Thyroid gland (tissue), 4 donors: ENCODE measurements at regions not wholly inside any gene's neighbourhood (a gene's known extent, or its start where the extent isn't known, plus 50 kb on each side); places are given as distances from the start of the nearest gene placed in this dataset.
"Not testable (repeated sequence)": the region's sequence is repeated elsewhere in the genome, so short reads cannot be mapped to it uniquely, and the experiment has no call there.

ENCODE experiments used
- DNase-seq, 2 donors: peaks; one replicate each; pipeline ENCODE4 v3.0.0-alpha.2; 2019
- H3K27ac ChIP-seq, 3 donors: fragments of 200-600 bp; sonication (generic); 1 replicate in 2 of 3; 2 replicates in 1 of 3; pipeline ENCODE4 v1.5.1; 2016 to 2019; ENCODE audit warnings: mild to moderate bottlenecking in 1 of 3, moderate library complexity in 1 of 3
- H3K27me3 ChIP-seq: fragments of 200-600 bp; sonication (generic); one replicate; pipeline ENCODE4 v1.5.1; 2019
- H3K36me3 ChIP-seq, 2 donors: fragments of 200-600 bp; sonication (generic); one replicate each; pipeline ENCODE4 v1.5.1; 2016 to 2019
- H3K4me1 ChIP-seq, 2 donors: fragments of 200-600 bp; sonication (generic); one replicate each; pipeline ENCODE4 v1.5.1; 2017 to 2019
- H3K4me3 ChIP-seq, 3 donors: fragments of 200-600 bp; sonication (generic); replicated peaks in 1 of 3; 1 replicate in 2 of 3; 2 replicates in 1 of 3; pipeline ENCODE4 v1.5.1; 2016; ENCODE audit warnings: mild to moderate bottlenecking in 1 of 3
- H3K9me3 ChIP-seq: fragments of 200-600 bp; sonication (generic); one replicate; pipeline ENCODE4 v1.5.1; 2017
- CTCF ChIP-seq, 6 experiments: fragments of 200-600 bp in 3 of 6; fragments of 450-650 bp in 3 of 6; sonication (generic) in 3 of 6; IDR thresholded peaks; one replicate each; pipeline ENCODE4 v1.5.1; 2016 to 2019; ENCODE audit warnings: antibody characterized with exemption in 6 of 6, mild to moderate bottlenecking in 2 of 6, inconsistent platforms in 1 of 6, moderate library complexity in 1 of 6
- POLR2A ChIP-seq, 2 donors: fragments of 450-650 bp; IDR thresholded peaks; one replicate each; pipeline ENCODE4 v1.6.1; 2017; ENCODE audit warnings: antibody characterized with exemption in 2 of 2, mild to moderate bottlenecking in 2 of 2, moderate library complexity in 1 of 2
- WGBS, 2 donors: methylation state at CpG; one replicate each; pipeline ENCODE4 v1.1.5; 2017; 5-methylcytosine and 5-hydroxymethylcytosine counted together
- intact Hi-C: fragments of 100-400 bp; cut with DNase I; formaldehyde crosslinking; loops from one replicate; pipeline ENCODE4 v1.15.1; 2023

GRCh38 chr3:156038869-156039268 lies 81.5 kb upstream of the KCNAB1 start:
- H3K27me3 ChIP-seq: no peaks in the 10 kb centered on the region
- 94 to 97% methylated on average over 1 of the region's 1 CpG for WGBS, 2 donors
- DNase-seq: no peak
- H3K27ac ChIP-seq: no peak overlapping the region
- intact Hi-C loops: no loop called here
- no peaks in the 10 kb centered on the region for H3K9me3 ChIP-seq
- TF ChIP-seq POLR2A (IDR thresholded peaks at IDR 0.05) (no peak), CTCF (IDR thresholded peaks at IDR 0.05) (no peak)
- no peaks in the 10 kb centered on the region for H3K36me3 ChIP-seq
- no peaks in the 10 kb centered on the region for H3K4me1 ChIP-seq
- no peak overlapping the region for H3K4me3 ChIP-seq

GRCh38 chr3:156040041-156040440 lies 80.3 kb upstream of the KCNAB1 start:
- Histone ChIP-seq H3K27me3 (no peaks in the 10 kb centered on the region), H3K36me3 (no peaks in the 10 kb centered on the region), H3K9me3 (no peaks in the 10 kb centered on the region), H3K4me3 (no peak overlapping the region), H3K4me1 (no peaks in the 10 kb centered on the region), H3K27ac (no peak overlapping the region)
- TF ChIP-seq CTCF (IDR thresholded peaks at IDR 0.05): no peak
- no peak for TF ChIP-seq POLR2A (IDR thresholded peaks at IDR 0.05)
- no peak for DNase-seq
- intact Hi-C loops: no loop called here
- 92 to 96% methylated on average over 1 of the region's 1 CpG for WGBS, 2 donors

DNA sequence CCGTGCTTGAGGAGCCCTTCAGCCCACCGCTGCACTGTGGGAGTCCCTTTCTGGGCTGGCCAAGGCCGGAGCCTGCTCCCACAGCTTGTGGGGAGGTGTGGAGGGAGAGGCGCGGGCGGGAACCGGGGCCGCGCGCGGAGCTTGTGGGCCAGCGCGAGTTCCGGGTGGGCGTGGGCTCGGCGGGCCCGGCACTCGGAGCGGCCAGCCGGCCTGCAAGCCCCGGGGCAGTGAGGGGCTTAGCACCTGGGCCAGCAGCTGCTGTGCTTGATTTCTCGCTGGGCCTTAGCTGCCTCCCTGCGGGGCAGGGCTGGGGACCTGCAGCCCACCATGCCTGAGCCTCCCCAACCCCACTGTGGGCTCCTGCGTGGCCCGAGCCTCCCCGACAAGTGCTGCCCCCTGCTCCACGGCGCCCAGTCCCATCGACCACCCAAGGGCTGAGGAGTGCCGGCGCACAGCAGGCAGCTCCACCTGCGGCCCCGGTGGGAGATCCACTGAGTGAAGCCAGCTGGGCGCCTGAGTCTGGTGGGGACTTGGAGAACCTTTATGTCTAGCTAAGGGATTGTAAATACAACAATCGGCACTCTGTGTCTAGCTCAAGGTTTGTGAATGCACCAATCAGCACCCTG lies 79.0 kb upstream of the KCNAB1 start:
- H3K27ac ChIP-seq, H3K4me3 ChIP-seq, DNase-seq, H3K4me1 ChIP-seq, H3K9me3 ChIP-seq, H3K36me3 ChIP-seq, H3K27me3 ChIP-seq, intact Hi-C loops: not testable (repeated sequence)
- 88 to 93% methylated on average over 5 to 25 of the region's 36 CpGs for WGBS, 2 donors

GRCh38 chr3:156041856-156042255 lies 78.5 kb upstream of the KCNAB1 start:
- WGBS, 2 donors: 81 to 89% methylated on average over 7 of the region's 7 CpGs
- H3K36me3 ChIP-seq, H3K27me3 ChIP-seq, H3K9me3 ChIP-seq, H3K4me3 ChIP-seq, H3K27ac ChIP-seq, H3K4me1 ChIP-seq, intact Hi-C loops, DNase-seq: not testable (repeated sequence)

- peak; percentile 41 to 47 for DNase-seq
- 49 to 50% methylated on average over 16 of the region's 17 CpGs for WGBS, 2 donors
- not testable (repeated sequence) for H3K9me3 ChIP-seq
These were observed 76.3 kb upstream of the KCNAB1 start for GRCh38 chr3:156043832-156044633.

More at GRCh38 chr3:156043832-156044633, 76.3 kb upstream of the KCNAB1 start:
- TF ChIP-seq CTCF (IDR thresholded peaks at IDR 0.05): peak; percentile 25 to 71 (median 52)
- H3K4me1 ChIP-seq, H3K27ac ChIP-seq, H3K4me3 ChIP-seq, intact Hi-C loops, H3K36me3 ChIP-seq, H3K27me3 ChIP-seq: not testable (repeated sequence)
